Stimulated activated CD4-positive, alpha-beta T cell treated with anti-CD3 and anti-CD28 coated beads, Interleukin-1b, Interleukin-23, amount 100 ng/mL, for 1 hour (primary cell): ENCODE measurements at regions not wholly inside any gene's neighbourhood (a gene's known extent, or its start where the extent isn't known, plus 50 kb on each side); places are given as distances from the start of the nearest gene placed in this dataset.

Experiments
- DNase-seq, 2 donors: peaks; one replicate each; pipeline ENCODE4 v3.0.0-alpha.2; 2020; ENCODE audit warnings: low read depth in 2 of 2

DNA sequence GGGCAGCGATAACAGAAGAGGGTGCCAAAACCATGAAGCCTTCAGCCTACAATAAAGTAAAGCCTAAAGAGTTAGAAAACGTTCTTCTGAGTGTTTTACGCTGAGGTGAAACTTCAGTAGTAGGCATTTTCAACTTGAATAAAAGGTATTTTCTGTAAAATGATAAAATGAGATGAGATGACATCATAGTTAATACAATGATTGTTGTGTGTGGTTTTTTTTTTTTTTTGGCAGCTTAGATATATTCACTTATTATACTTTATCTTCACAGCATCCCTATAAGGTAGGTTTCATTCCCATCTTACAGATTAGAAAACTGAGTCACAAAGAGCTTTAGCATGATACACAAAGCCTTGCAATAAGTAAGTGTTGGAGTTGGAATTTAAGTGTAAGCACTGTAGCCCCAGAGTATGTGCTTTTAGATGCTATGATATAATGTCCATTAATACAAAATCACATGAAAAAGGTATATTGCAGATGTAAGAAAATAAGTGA, 291.9 kb upstream of the GRM7 start:
- DNase-seq = no peak

GRCh38 chr3:6571448-6571847, 289.5 kb upstream of the GRM7 start:
- DNase-seq = no peak

- DNase-seq = no peak
Measured at GRCh38 chr3:6577584-6577983, 283.3 kb upstream of the GRM7 start.

- DNase-seq = no peak
Measured at GRCh38 chr3:6578526-6578925, 282.4 kb upstream of the GRM7 start.

DNA sequence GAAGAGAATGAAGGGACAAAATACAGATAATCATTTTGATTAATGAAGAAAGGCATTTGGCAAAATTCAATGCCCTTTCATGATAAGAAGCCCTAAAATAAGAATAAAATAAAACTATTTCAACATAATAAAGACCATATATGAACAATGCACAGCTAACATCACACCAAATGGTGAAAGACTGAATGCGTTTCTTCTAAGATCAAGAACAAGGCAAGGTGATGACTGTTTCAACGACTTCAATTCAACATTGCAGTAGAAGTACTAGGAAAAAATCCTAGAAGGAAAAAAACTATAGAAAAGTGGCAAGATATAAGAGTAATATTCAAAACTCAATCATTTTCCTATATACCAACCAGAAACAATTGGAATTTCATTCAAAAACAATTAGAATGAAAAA, 280.1 kb upstream of the GRM7 start:
- no peak for DNase-seq

- no peak for DNase-seq
Measured at GRCh38 chr3:6585360-6585759, 275.6 kb upstream of the GRM7 start.

DNA sequence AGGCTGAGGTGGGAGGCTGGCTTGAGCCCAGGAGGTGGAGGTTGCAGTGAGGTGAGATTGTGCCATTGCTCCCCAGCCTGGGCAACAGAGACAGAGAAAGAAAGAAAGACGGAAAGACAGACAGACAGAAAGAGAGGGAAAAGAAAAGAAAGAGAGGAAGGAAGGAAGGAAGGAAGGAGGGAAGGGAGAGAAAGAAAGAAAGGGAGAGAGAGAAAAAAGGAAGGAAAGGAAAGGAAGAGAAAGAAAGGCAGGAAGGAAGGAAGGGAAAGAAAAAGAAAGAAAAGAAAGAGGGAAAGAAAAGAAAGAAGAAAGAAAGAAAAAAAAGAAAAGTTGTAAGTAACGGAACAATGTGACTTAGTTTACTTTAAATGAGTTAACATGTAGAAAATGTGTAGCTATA, 260.7 kb upstream of the GRM7 start:
- DNase-seq = no peak

DNA sequence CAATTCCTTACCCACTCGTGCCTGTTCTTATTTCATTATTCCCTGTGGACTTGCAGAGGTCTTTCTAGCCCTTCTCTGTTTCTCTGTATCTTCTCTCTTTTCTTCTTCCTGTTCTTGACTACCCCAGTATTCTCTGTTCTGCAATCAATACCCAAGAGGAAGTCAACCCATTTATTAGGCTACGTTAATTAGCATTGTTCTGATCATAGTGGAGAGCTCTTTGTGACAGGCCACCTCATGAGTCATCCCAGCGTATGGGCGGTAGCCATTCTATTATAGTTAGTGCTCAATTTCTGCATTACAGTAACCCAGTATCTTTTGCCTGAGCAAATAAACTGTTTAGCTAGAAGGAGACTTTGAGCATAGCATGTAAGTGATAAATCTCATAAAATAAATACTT, 259.5 kb upstream of the GRM7 start:
- DNase-seq = no peak

DNA sequence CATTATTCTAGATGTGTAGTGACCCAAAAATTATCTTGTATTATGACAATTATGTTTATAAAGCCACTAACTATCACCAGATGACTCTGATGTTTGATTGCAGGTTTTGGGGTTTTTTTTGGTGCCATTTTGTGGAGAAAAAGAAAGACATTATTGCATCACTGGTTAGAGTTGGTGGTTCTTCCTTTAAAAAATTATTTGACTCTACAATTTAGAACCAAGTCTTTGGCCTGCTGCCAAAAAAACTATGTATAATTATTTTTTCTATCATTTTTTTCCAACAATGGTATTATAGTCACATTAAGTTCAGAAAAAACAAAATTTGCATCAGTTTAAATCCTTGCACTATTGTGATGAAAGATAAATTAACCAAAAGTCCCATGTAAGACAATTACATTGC, 258.6 kb upstream of the GRM7 start:
- DNase-seq = no peak

DNA sequence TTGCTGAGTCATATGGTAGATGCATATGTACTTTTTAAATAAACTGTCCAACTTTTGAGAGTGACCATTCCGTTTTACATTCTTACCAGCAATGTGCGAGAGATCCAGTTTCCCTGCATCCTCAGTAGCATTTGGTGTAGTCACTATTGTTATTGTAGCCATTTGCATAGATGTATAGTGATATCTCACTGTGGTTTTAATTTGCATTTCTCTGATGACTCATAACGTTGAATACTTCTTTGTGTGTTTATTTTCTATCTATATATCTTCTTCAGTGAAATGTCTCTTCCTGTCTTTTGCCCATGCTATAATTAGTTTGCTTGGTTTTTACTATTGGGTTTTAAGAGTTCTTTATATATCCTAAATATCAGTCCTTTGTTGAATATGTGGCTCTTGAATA, 255.7 kb upstream of the GRM7 start:
- DNase-seq = no peak

DNA sequence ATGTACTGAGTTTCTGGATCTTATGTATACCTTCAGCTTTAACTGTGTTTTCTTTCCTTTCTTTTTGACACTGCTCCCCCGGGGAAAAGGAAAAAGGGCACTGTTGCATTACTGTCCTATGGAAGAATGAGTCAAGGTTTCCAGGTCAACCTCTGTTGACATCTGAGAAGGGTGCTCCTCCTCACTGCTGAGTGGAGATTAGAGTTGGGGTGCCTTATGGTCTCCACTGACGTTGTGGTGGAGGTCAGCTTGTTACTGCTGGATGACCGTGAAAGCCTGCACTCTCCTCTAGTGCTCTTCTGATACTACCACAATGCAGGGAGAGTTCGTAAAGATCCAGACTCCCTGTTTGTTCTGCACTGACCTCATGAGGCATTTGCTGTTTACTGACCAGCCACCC, 252.1 kb upstream of the GRM7 start:
- no peak for DNase-seq

GRCh38 chr3:6612034-6612616, 248.8 kb upstream of the GRM7 start:
- no peak for DNase-seq

DNA sequence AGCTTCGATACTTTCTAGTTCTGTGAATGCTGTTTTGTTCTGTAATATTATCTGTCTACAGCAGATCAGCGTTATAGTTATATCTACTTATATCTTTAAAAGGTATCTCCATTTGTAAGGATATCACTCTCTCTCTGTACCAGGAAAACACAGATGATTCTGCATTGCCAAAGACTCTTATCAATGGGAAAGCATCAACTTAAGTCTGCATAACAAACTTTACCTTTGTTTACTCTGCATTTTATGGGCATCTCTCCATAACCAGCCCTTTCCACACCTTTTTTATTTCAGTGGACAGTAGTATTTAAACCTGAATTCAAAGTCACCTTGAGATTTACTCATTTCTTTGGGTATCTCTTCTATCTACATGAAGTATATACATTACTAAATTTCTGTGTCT, 238.7 kb upstream of the GRM7 start:
- DNase-seq = no peak

GRCh38 chr3:6622712-6623111, 238.2 kb upstream of the GRM7 start:
- DNase-seq = no peak

DNA sequence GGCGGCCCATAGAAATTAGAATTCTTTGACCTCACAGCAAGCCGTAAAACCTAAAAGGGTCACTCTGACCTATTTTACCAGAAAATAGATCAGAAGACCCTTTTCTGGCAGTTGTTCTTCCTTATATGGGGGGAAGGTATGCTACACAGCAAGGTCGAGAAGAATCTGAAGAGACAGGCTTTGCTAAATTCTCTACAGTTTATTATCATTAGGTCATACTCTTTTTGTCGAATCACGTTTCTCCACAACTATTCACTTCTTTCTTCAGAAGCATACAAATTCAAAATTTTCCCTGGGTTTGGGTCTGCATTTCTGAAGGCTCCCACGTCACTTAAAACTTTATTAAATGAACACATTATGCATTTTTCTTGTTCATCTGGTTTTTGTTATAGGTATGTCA, 229.5 kb upstream of the GRM7 start:
- no peak for DNase-seq

DNA sequence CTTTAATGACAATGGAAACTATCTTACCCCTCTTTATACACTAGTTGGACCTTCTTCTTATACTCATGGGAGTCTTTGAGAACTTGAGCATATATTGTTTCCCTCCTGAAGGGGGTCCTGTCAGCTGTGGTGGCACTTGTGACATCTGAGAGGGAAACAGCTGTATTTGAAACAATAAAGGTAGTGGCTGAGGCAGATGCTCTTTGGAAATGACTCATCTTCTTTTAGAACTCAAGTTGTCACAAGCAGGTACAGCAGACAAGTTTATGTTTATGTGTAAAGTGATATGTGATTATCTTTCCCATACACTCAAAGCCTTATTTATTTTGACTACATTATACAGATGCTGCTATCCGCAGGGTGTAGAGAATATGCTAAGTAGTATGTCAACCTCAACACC, 220.0 kb upstream of the GRM7 start:
- DNase-seq = no peak

- no peak for DNase-seq
Measured at GRCh38 chr3:6644070-6644929, 216.6 kb upstream of the GRM7 start.

DNA sequence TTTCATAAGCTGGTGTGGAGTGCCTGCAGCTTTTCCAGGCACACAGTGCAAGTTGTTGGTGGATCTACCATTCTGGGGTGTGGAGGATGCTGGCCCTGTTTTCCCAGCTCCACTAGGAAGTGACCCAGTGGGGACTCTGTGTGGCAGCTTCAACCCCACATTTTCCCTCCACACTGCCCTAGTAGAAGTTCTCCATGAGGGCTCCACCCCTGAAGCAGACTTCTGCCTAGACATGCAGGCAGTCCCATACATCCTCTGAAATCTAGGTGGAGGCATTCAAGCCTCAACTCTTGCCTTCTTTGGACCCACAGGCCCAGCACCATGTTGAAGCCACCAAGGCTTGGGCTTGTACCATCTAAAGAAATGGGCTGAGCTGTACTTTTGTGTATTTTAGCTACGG, 206.2 kb upstream of the GRM7 start:
- no peak for DNase-seq

DNA sequence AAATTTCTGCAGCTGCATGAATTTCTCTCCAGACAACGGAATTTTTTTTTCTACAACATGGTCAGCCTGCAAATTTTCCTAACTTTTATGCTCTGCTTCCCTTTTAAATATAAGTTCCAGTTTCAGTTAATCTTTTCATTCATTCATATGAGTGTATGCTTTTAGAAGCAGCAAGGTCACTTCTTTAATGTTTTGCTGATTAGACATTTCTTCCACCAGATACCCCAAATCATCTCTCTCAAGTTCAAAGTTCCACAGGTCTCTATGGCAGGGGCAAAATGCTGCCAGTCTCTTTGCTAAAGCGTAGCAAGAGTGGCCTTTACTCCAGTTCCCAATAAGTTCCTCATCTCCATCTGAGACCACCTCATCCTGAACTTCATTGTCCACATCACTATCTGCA, 205.6 kb upstream of the GRM7 start:
- DNase-seq = no peak

- no peak for DNase-seq
Measured at GRCh38 chr3:6657591-6657990, 203.3 kb upstream of the GRM7 start.

DNA sequence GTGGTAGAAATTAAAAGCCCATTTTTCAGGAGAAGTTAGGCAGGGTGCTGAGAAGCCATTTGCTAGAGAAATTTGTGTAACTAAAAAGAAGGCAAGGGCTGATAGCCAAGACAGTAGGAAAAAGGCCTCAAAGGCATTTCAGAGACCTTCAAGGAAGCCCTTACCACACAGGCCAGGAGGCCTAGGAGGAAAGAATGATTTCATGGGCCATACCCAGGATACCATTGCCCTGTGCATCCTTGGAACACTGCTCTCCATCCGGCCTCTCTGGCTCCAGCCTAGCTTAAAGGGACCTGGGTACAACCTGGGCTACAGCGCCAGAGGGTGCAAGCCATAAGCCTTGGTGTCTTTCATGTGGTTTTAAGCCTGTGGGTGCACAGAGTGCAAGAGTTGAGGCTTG, 193.6 kb upstream of the GRM7 start:
- no peak for DNase-seq

- no peak for DNase-seq
Measured at GRCh38 chr3:6671363-6671762, 189.6 kb upstream of the GRM7 start.

DNA sequence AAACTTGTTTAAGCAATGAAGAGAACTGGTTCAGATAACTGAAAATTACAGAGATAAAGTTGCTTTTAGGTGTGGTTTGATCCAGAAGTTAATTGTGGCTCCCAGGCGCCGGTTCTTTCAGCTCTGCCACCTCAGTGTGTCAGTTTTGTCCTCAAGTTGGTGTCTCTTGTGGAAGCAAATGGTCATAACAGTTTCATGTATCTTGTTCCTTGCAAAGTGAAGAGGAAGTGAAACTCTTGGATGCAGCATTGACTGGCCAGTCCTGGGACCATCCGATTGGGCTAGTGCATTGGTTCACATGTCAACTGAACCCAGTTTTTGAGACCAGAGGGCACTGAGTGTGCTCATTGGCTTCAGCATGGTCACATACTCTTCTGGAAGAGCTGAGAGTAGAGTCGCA, 181.4 kb upstream of the GRM7 start:
- DNase-seq = no peak
